Activated naive CD4-positive, alpha-beta T cell treated with Interleukin-2 at 50 U/mL for 16 hours (primary cell): ENCODE measurements at regions not wholly inside any gene's neighbourhood (a gene's known extent, or its start where the extent isn't known, plus 50 kb on each side); places are given as distances from the start of the nearest gene placed in this dataset.
"Not testable (repeated sequence)": the region's sequence is repeated elsewhere in the genome, so short reads cannot be mapped to it uniquely, and the experiment has no call there.

Source experiments
- DNase-seq: peaks from one replicate; pipeline ENCODE4 v3.0.0-alpha.2; 2020

GRCh38 chr20:25862967-25863530 lies 166.4 kb upstream of the ZNF337 start:
- DNase-seq = peak; percentile 79

GRCh38 chr20:25860531-25861150 lies 164.0 kb upstream of the ZNF337 start:
- no peak for DNase-seq

GRCh38 chr20:25859649-25860530 lies 163.2 kb upstream of the ZNF337 start:
- DNase-seq = peak; percentile 64

- no peak for DNase-seq
These were observed 162.1 kb upstream of the ZNF337 start for GRCh38 chr20:25858495-25859425.

- DNase-seq = not testable (repeated sequence)
These were observed 160.6 kb upstream of the ZNF337 start for GRCh38 chr20:25857091-25857788.

GRCh38 chr20:25856256-25856884 lies 159.7 kb upstream of the ZNF337 start:
- no peak for DNase-seq

- not testable (repeated sequence) for DNase-seq
These were observed 159.0 kb upstream of the ZNF337 start for GRCh38 chr20:25855451-25856156.

- not testable (repeated sequence) for DNase-seq
These were observed 158.0 kb upstream of the ZNF337 start for GRCh38 chr20:25854666-25855065.

GRCh38 chr20:25853718-25854388 lies 157.2 kb upstream of the ZNF337 start:
- peak; percentile 81 for DNase-seq

GRCh38 chr20:25852968-25853717 lies 156.5 kb upstream of the ZNF337 start:
- DNase-seq = not testable (repeated sequence)

GRCh38 chr20:25850133-25850532 lies 153.5 kb upstream of the ZNF337 start:
- DNase-seq = not testable (repeated sequence)

- DNase-seq = no peak
These were observed 151.6 kb upstream of the ZNF337 start for GRCh38 chr20:25848222-25848621.

- not testable (repeated sequence) for DNase-seq
These were observed 148.0 kb upstream of the ZNF337 start for GRCh38 chr20:25844640-25845039.

- DNase-seq = not testable (repeated sequence)
These were observed 116.9 kb upstream of the ZNF337 start for GRCh38 chr20:25813511-25813910.

- not testable (repeated sequence) for DNase-seq
These were observed 101.7 kb upstream of the ZNF337 start for GRCh38 chr20:25798174-25798993.

GRCh38 chr20:25797062-25797461 lies 100.4 kb upstream of the ZNF337 start:
- not testable (repeated sequence) for DNase-seq

GRCh38 chr20:25777241-25777640 lies 80.6 kb upstream of the ZNF337 start:
- DNase-seq = not testable (repeated sequence)

- DNase-seq = not testable (repeated sequence)
These were observed 78.1 kb upstream of the ZNF337 start for GRCh38 chr20:25774711-25775110.
